ENCODE measurements at regions not wholly inside any gene's neighbourhood (a gene's known extent, or its start where the extent isn't known, plus 50 kb on each side); places are given as distances from the start of the nearest gene placed in this dataset.
A peak's percentile ranks its signal among the peaks of the same experiment; 100 is the strongest.

DNA sequence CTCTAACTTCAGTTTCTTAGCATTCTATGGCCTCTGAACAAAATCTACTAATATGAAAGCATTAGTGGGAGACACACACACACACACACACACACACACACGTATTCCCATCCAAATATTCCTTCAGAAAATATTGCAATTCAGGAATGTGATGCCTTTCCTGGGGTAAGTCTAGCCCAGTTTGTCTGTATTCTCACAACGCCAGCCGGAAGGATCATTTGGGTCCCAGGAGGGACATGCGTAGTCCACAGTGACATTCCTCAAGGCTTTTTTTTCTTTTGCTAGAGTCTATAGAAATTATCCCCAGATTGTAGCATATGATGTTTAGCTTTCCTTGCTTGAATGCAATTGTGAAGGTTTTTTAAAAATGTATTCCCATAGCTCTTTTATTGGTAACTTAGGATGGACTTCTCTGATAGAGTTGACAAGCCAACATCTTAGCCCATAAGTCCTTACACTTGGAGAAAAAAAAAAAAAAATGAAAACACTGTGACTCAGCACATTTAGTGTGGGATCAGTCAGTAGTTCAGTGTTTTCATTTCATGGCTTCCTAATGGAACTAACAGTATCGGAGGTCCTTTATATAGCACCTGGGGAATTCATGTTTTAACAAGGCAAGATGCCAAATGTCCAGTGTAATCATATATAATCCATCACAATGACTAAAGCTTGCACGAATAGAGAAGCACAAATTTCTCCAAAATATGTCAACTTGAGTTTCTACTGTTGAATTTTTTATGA, 316.5 kb downstream of the DIRAS2 start:
- TF ChIP-seq, protein P1, sequence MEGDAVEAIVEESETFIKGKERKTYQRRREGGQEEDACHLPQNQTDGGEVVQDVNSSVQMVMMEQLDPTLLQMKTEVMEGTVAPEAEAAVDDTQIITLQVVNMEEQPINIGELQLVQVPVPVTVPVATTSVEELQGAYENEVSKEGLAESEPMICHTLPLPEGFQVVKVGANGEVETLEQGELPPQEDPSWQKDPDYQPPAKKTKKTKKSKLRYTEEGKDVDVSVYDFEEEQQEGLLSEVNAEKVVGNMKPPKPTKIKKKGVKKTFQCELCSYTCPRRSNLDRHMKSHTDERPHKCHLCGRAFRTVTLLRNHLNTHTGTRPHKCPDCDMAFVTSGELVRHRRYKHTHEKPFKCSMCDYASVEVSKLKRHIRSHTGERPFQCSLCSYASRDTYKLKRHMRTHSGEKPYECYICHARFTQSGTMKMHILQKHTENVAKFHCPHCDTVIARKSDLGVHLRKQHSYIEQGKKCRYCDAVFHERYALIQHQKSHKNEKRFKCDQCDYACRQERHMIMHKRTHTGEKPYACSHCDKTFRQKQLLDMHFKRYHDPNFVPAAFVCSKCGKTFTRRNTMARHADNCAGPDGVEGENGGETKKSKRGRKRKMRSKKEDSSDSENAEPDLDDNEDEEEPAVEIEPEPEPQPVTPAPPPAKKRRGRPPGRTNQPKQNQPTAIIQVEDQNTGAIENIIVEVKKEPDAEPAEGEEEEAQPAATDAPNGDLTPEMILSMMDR (IDR thresholded peaks at IDR 0.05; ENCODE audit: low read length, missing control alignments): no peak
- DNase-seq (ENCODE audit: low read depth): peak; percentile 46
- H3K4me3 ChIP-seq (replicated peaks; ENCODE audit: low read depth, low read length): no peak overlapping the region

DNA sequence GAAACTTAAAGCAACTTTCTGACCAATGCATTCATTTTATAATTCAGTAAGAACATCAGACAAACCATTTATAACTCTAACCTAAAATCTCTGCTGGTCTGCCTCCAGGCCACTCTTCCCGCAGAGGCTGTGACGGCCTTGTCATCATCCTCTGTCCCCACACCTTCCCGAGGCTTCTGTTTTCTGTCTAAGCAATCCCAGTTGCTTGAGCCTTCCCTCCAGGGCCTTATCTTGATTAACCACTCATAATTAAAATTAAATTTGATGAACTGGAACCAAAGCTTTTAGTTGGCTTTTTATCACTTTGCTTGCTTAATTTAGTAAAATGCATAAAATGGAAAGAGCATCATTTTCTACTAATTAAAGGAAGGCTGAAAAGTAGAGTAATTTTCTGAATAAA, 312.4 kb downstream of the DIRAS2 start:
- TF ChIP-seq, protein P1 (IDR thresholded peaks at IDR 0.05; ENCODE audit: low read length, missing control alignments): no peak
- no peak for DNase-seq (ENCODE audit: low read depth)
- no peak overlapping the region for H3K4me3 ChIP-seq (replicated peaks; ENCODE audit: low read depth, low read length)

DNA sequence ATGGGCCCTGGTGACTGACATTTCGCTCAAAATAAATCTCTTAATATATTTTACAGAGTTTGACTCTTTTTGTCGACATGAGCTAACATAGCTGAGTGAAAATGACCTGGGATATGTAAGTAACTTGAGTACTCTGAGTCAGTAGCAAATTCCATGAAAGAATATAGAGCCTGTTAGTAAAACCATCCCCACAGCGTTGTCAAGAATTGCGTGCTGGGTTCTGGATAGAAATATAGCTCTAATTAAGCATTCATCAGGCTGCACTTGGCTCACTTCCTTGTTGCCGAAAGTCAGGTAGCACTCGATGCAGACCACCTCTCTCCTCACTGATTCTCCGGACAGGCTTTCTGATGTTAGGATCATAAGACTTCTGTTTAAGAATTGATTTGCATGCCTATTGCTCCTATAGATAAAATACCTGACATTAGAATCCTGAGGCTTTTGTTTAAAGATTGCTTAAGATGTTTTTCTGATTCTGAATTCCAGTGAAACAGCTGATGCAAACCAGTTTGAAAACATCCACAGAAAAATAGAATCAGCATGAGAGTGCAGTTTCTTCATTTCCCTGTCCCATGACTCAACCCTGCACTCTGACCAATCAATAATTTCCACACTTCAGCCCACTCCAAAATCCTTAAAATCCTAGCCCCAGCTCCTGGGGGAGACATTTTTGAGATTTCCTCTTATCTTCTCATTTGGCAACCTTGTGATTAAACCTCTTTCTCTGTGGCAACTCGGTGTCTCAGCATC, 310.6 kb downstream of the DIRAS2 start:
- peak; percentile 92 for DNase-seq (ENCODE audit: low read depth)
- TF ChIP-seq, protein P1 (IDR thresholded peaks at IDR 0.05; ENCODE audit: low read length, missing control alignments): no peak
- no peak overlapping the region for H3K4me3 ChIP-seq (replicated peaks; ENCODE audit: low read depth, low read length)

DNA sequence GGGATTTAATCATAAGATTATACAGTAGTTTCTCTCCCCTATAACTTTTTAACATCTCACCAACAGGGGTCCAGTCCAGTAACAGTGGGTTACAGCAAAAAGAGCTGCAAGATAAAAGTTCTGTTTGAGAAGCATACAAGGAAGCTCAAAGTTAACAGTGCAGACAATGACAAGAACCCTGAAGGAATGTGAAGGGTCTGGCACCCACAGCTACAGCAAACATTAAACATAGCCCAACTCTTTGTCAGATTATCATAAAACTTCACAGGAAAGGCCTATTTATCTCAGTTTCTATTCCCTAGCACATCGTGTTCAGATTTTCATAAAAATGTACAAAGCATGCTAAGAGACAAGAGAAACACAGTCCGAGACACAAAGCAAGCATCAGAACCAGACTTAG, 309.4 kb downstream of the DIRAS2 start:
- peak; percentile 35 for DNase-seq (ENCODE audit: low read depth)
- no peak overlapping the region for H3K4me3 ChIP-seq (replicated peaks; ENCODE audit: low read depth, low read length)

DNA sequence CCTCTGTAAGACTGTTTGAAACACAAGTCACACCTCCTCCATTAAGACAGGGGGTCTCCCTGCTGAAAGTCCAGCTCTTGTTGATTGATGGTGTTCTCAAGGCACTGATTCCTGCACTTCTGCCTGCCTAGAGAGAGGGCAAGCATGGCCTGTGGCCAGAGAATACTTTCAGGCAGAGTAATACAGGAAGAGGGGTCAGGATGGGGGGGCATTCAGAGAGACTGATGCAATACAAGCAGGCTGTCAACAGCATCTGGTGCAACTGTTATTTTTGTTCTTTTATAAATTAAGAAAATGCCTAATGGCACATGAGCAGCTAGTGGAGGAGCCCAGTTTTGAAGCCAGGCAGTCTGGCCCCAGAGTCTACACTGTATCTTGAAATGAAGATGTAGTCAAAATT, 302.2 kb downstream of the DIRAS2 start:
- TF ChIP-seq, protein P1 (IDR thresholded peaks at IDR 0.05; ENCODE audit: low read length, missing control alignments): no peak
- DNase-seq (ENCODE audit: low read depth): peak; percentile 86
- no peak overlapping the region for H3K4me3 ChIP-seq (replicated peaks; ENCODE audit: low read depth, low read length)

More for the DNA sequence above, 309.4 kb downstream of the DIRAS2 start:
- TF ChIP-seq, protein P1 (IDR thresholded peaks at IDR 0.05; ENCODE audit: low read length, missing control alignments): no peak

DNA sequence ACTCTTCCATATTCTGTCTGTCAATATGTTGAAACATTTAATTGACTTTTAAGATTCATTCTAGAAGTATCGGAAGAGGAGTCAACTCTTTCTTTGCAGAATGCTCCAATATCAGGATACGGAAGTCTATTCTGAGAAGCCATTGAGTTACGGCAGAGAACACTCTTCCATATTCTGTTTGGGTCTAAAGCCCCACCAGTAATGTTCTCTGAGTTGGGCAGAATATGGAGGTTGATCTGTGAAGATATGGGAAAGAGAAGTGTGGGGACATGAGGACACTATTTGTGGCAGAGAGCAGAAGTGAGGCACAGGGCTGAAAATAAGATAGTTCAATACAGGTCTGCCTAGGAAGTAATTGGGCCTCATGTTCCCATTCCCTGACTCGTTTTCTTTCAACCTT, 300.0 kb downstream of the DIRAS2 start:
- no peak overlapping the region for H3K4me3 ChIP-seq (replicated peaks; ENCODE audit: low read depth, low read length)
- no peak for DNase-seq (ENCODE audit: low read depth)
- TF ChIP-seq, protein P1 (IDR thresholded peaks at IDR 0.05; ENCODE audit: low read length, missing control alignments): no peak
